ENCODE measurements at regions not wholly inside any gene's neighbourhood (a gene's known extent, or its start where the extent isn't known, plus 50 kb on each side); places are given as distances from the start of the nearest gene placed in this dataset.
"Not testable (repeated sequence)": the region's sequence is repeated elsewhere in the genome, so short reads cannot be mapped to it uniquely, and the experiment has no call there.

GRCh38 chr1:104028416-104029035, 278.8 kb downstream of the AMY1C start:
- DNase-seq, result no peak

GRCh38 chr1:104029456-104029970, 279.8 kb downstream of the AMY1C start:
- DNase-seq, result no peak

GRCh38 chr1:104056786-104057185, 307.1 kb downstream of the AMY1C start:
- no peak for DNase-seq

GRCh38 chr1:104057219-104057898, 307.7 kb downstream of the AMY1C start:
- not testable (repeated sequence) for DNase-seq

- DNase-seq, result not testable (repeated sequence)
Observed at GRCh38 chr1:104061637-104062036, 311.9 kb downstream of the AMY1C start.

- DNase-seq, result no peak
Observed at GRCh38 chr1:104064399-104064798, 314.7 kb downstream of the AMY1C start.

- DNase-seq, result no peak
Observed at GRCh38 chr1:104072915-104073371, 323.2 kb downstream of the AMY1C start.

- DNase-seq, result no peak
Observed at GRCh38 chr1:104073463-104073902, 323.8 kb downstream of the AMY1C start.

GRCh38 chr1:104082221-104082620, 332.5 kb downstream of the AMY1C start:
- no peak for DNase-seq

GRCh38 chr1:104084380-104084779, 334.7 kb downstream of the AMY1C start:
- no peak for DNase-seq

GRCh38 chr1:104092698-104093097, 343.0 kb downstream of the AMY1C start:
- no peak for DNase-seq

- no peak for DNase-seq
Observed at GRCh38 chr1:104098837-104099236, 349.1 kb downstream of the AMY1C start.

GRCh38 chr1:104100115-104100514, 350.4 kb downstream of the AMY1C start:
- DNase-seq, result no peak

GRCh38 chr1:104105465-104105864, 355.8 kb downstream of the AMY1C start:
- DNase-seq, result no peak

GRCh38 chr1:104120525-104120924, 370.8 kb downstream of the AMY1C start:
- DNase-seq, result no peak

GRCh38 chr1:104121271-104121670, 371.6 kb downstream of the AMY1C start:
- DNase-seq, result no peak

GRCh38 chr1:104125266-104125665, 375.6 kb downstream of the AMY1C start:
- no peak for DNase-seq

- DNase-seq, result no peak
Observed at GRCh38 chr1:104125970-104126369, 376.3 kb downstream of the AMY1C start.

- peak; percentile 26 for DNase-seq
Observed at GRCh38 chr1:104132382-104132973, 382.8 kb downstream of the AMY1C start.

GRCh38 chr1:104135036-104135435, 385.3 kb downstream of the AMY1C start:
- not testable (repeated sequence) for DNase-seq

- no peak for DNase-seq
Observed at GRCh38 chr1:104136621-104137020, 386.9 kb downstream of the AMY1C start.

GRCh38 chr1:104156738-104157137, 407.0 kb downstream of the AMY1C start:
- DNase-seq, result no peak

- no peak for DNase-seq
Observed at GRCh38 chr1:104163912-104164476, 414.3 kb downstream of the AMY1C start.
